ENCODE measurements at regions not wholly inside any gene's neighbourhood (a gene's known extent, or its start where the extent isn't known, plus 50 kb on each side); places are given as distances from the start of the nearest gene placed in this dataset.

GRCh38 chr16:82241469-82242052, 71.5 kb upstream of the MPHOSPH6 start:
- TF ChIP-seq EZH2phosphoT487 (IDR thresholded peaks at IDR 0.05; ENCODE audit: borderline replicate concordance, low read depth) (no peak), EP300 (IDR thresholded peaks at IDR 0.05; ENCODE audit: borderline replicate concordance in 1 of 2, low read depth in 1 of 2, low read length in 1 of 2) (no peak), RAD21 (IDR thresholded peaks at IDR 0.05; ENCODE audit: low read length) (no peak)
- TF ChIP-seq, protein P1, sequence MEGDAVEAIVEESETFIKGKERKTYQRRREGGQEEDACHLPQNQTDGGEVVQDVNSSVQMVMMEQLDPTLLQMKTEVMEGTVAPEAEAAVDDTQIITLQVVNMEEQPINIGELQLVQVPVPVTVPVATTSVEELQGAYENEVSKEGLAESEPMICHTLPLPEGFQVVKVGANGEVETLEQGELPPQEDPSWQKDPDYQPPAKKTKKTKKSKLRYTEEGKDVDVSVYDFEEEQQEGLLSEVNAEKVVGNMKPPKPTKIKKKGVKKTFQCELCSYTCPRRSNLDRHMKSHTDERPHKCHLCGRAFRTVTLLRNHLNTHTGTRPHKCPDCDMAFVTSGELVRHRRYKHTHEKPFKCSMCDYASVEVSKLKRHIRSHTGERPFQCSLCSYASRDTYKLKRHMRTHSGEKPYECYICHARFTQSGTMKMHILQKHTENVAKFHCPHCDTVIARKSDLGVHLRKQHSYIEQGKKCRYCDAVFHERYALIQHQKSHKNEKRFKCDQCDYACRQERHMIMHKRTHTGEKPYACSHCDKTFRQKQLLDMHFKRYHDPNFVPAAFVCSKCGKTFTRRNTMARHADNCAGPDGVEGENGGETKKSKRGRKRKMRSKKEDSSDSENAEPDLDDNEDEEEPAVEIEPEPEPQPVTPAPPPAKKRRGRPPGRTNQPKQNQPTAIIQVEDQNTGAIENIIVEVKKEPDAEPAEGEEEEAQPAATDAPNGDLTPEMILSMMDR (IDR thresholded peaks at IDR 0.05), result no peak

Data from SK-N-SH (cell line).